ENCODE measurements at regions not wholly inside any gene's neighbourhood (a gene's known extent, or its start where the extent isn't known, plus 50 kb on each side); places are given as distances from the start of the nearest gene placed in this dataset.

DNA sequence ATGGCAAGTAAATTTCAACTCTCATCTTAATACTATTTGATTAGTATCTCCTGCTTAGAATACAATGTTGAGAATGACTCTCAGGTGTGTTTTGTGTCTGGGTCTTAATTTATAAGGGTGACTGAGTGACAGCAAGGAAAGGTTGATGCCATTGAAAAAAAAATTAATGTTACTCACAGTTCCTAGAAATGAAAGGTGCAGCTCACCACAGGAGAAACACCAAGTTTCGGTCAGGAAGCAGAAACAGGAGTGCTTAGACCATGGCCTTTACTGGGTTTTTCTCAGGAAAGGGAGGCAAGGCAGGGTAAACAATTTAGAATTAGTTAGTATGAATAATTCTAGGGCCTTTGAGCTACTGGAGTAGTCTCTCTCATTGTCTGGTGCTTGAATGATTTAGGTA, 159.2 kb upstream of the C9orf72 start:
- TF ChIP-seq, protein P1, sequence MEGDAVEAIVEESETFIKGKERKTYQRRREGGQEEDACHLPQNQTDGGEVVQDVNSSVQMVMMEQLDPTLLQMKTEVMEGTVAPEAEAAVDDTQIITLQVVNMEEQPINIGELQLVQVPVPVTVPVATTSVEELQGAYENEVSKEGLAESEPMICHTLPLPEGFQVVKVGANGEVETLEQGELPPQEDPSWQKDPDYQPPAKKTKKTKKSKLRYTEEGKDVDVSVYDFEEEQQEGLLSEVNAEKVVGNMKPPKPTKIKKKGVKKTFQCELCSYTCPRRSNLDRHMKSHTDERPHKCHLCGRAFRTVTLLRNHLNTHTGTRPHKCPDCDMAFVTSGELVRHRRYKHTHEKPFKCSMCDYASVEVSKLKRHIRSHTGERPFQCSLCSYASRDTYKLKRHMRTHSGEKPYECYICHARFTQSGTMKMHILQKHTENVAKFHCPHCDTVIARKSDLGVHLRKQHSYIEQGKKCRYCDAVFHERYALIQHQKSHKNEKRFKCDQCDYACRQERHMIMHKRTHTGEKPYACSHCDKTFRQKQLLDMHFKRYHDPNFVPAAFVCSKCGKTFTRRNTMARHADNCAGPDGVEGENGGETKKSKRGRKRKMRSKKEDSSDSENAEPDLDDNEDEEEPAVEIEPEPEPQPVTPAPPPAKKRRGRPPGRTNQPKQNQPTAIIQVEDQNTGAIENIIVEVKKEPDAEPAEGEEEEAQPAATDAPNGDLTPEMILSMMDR (conservative IDR thresholded peaks at IDR 0.05; ENCODE audit: low read depth, low read length) = no peak
- no peak overlapping the region for H3K4me3 ChIP-seq (ENCODE audit: low read depth, low read length)
- DNase-seq (ENCODE audit: low read depth) = no peak

DNA sequence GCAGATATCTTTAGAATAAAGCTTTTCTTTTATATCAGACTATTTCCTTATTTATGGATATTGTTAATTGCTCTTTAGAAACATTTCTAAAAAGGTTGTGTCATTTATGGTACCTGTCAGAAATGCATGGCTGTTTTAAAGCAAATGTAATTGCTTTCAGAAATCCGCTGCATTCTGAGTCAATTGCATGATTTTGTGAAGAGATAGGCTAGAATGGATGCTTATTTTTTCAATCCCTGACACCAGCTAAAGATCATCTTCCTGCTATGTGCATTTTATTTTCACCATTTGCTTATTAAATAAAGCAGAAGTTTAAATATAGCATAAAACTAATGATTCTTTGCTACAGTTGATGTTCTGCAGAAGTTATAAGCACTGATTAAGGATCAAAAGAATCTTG, 170.2 kb upstream of the C9orf72 start:
- TF ChIP-seq, protein P1 (conservative IDR thresholded peaks at IDR 0.05; ENCODE audit: low read depth, low read length) = no peak
- no peak overlapping the region for H3K4me3 ChIP-seq (ENCODE audit: low read depth, low read length)
- no peak for DNase-seq (ENCODE audit: low read depth)

DNA sequence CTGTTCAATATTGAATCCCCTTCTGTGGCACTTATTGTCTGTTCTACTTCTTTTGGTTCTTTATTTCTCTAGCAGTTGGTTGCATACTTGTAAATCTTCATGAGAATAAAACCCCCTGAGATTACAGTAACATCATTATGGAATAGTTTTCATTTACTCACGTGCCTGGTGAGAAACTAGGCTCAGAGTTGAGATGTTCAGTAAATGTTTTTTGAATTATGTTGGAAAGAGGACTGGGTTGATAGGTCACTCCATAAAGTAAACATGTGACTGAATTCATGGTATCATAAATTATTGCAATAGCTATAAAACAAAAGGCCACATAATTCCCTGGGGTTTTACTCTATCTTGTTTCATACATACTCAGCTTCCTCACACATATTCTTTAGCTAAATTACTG, 174.2 kb upstream of the C9orf72 start:
- no peak for DNase-seq (ENCODE audit: low read depth)
- no peak overlapping the region for H3K4me3 ChIP-seq (ENCODE audit: low read depth, low read length)
- TF ChIP-seq, protein P1 (conservative IDR thresholded peaks at IDR 0.05; ENCODE audit: low read depth, low read length) = no peak

DNA sequence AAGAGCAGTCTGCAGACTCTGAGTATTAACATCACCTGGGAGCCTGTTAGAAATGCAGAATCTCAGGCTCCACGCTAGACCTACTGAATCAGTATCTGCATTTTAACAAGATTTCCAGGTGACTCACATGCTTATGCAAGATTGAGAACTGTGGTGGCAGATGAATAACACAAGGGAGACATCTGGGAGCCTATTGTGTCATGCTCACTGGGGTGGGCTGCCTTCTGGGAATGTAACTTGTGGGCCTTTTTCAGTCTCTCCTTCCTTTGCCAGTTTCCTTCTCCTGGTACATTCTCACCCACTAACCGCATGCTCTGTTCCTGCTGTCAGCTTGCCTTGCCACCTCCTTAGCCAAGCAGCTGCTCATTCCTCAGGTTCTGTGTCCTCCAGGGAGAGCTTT, 176.6 kb upstream of the C9orf72 start:
- TF ChIP-seq, protein P1 (conservative IDR thresholded peaks at IDR 0.05; ENCODE audit: low read depth, low read length) = no peak
- no peak overlapping the region for H3K4me3 ChIP-seq (ENCODE audit: low read depth, low read length)
- DNase-seq (ENCODE audit: low read depth) = no peak

DNA sequence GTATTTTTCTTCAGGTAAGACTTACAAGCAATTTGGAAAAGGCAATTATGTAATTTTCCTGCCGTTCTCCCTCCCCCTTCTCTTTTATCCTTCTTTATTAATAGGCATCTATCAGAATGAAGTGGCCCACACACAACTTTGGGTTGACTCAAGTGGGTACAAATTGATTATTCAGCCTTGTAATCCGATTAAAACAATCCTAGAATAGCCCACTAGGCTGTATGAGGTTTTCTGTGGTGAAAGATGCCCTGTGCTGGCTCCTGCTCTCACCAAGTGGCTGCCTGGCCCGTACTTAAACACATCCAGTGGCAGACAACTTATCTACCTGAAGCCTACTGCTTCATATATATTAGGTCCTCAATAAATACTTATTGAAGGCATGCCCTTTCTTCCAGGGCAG, 177.3 kb upstream of the C9orf72 start:
- H3K4me3 ChIP-seq (ENCODE audit: low read depth, low read length) = no peak overlapping the region
- DNase-seq (ENCODE audit: low read depth) = no peak
- TF ChIP-seq, protein P1 (conservative IDR thresholded peaks at IDR 0.05; ENCODE audit: low read depth, low read length) = no peak

DNA sequence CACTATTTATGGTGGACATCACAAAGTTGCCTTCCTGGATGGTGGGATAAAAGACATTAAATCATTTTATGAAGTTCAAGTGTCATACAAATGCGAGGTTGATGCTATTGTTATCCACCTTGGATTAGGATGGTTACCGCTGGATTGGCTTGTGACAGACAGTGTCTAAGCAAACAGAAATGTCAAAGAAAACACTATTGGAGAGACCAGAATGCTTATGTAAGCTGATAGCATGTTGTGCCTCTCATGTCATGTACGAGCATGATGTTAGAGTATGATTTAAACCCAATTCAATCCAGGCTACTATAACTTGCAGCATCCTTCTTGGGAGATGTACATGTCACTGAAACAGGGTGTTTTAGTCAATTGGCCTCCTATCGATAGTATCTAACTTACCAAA, 178.8 kb upstream of the C9orf72 start:
- DNase-seq (ENCODE audit: low read depth) = no peak
- no peak overlapping the region for H3K4me3 ChIP-seq (ENCODE audit: low read depth, low read length)
- TF ChIP-seq, protein P1 (conservative IDR thresholded peaks at IDR 0.05; ENCODE audit: low read depth, low read length) = no peak

DNA sequence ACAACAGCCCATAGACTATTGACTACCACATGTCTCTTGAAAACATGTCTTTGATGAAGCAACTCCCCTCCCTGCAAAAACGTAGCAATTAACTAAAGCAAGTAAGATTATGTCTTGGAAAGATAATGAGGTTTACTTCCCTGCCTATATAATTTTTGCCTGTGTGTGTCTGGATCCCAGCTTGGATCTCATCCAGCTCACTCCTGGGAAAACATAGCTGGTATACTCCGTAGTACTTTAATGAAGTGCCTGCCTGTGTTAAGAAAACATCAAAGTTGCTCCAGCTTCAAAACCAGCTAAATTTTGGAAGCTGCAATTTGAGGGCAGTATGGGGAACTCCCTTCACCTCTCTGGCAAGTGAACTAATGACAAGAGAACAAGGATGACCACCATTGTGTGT, 182.6 kb upstream of the C9orf72 start:
- no peak overlapping the region for H3K4me3 ChIP-seq (ENCODE audit: low read depth, low read length)
- no peak for DNase-seq (ENCODE audit: low read depth)
- TF ChIP-seq, protein P1 (conservative IDR thresholded peaks at IDR 0.05; ENCODE audit: low read depth, low read length) = no peak

Measured in choroid plexus epithelial cell (primary cell).